ENCODE measurements at regions not wholly inside any gene's neighbourhood (a gene's known extent, or its start where the extent isn't known, plus 50 kb on each side); places are given as distances from the start of the nearest gene placed in this dataset.

- H3K4me1 ChIP-seq (ENCODE audit: control insufficient read depth, insufficient read depth, low read length) = peaks cover 11% of the 10 kb centered on the region
- no peaks in the 10 kb centered on the region for H3K27me3 ChIP-seq (ENCODE audit: control insufficient read depth, insufficient read depth, low read length)
- no peak overlapping the region for H3K9ac ChIP-seq (ENCODE audit: low read depth, low read length)
- H3K9me3 ChIP-seq (ENCODE audit: control insufficient read depth, insufficient read depth, low read length) = no peaks in the 10 kb centered on the region
- H3K4me3 ChIP-seq (ENCODE audit: low read depth, low read length) = no peak overlapping the region
- H3K36me3 ChIP-seq (ENCODE audit: control insufficient read depth, insufficient read depth, low read length) = no peaks in the 10 kb centered on the region
Measured at GRCh38 chr12:24759155-24759554, 189.7 kb downstream of the BCAT1 start.

- Histone ChIP-seq H3K9ac (ENCODE audit: low read depth, low read length) (no peak overlapping the region), H3K36me3 (ENCODE audit: control insufficient read depth, insufficient read depth, low read length) (no peaks in the 10 kb centered on the region), H3K27me3 (ENCODE audit: control insufficient read depth, insufficient read depth, low read length) (no peaks in the 10 kb centered on the region), H3K4me3 (ENCODE audit: low read depth, low read length) (no peak overlapping the region), H3K4me1 (ENCODE audit: control insufficient read depth, insufficient read depth, low read length) (peaks cover 11% of the 10 kb centered on the region), H3K9me3 (ENCODE audit: control insufficient read depth, insufficient read depth, low read length) (no peaks in the 10 kb centered on the region)
Measured at GRCh38 chr12:24756479-24757024, 192.3 kb downstream of the BCAT1 start.

- Histone ChIP-seq H3K4me1 (ENCODE audit: control insufficient read depth, insufficient read depth, low read length) (peaks cover 6% of the 10 kb centered on the region), H3K9me3 (ENCODE audit: control insufficient read depth, insufficient read depth, low read length) (no peaks in the 10 kb centered on the region), H3K36me3 (ENCODE audit: control insufficient read depth, insufficient read depth, low read length) (no peaks in the 10 kb centered on the region), H3K9ac (ENCODE audit: low read depth, low read length) (no peak overlapping the region), H3K4me3 (ENCODE audit: low read depth, low read length) (no peak overlapping the region), H3K27me3 (ENCODE audit: control insufficient read depth, insufficient read depth, low read length) (no peaks in the 10 kb centered on the region)
Measured at GRCh38 chr12:24754690-24755638, 193.9 kb downstream of the BCAT1 start.

- H3K4me3 ChIP-seq (ENCODE audit: low read depth, low read length) = no peak overlapping the region
- H3K4me1 ChIP-seq (ENCODE audit: control insufficient read depth, insufficient read depth, low read length) = peaks cover 15% of the 10 kb centered on the region
- no peaks in the 10 kb centered on the region for H3K36me3 ChIP-seq (ENCODE audit: control insufficient read depth, insufficient read depth, low read length)
Measured at GRCh38 chr12:24752763-24753462, 196.0 kb downstream of the BCAT1 start.

GRCh38 chr12:24751181-24751580, 197.7 kb downstream of the BCAT1 start:
- no peaks in the 10 kb centered on the region for H3K9me3 ChIP-seq (ENCODE audit: control insufficient read depth, insufficient read depth, low read length)
- peaks cover 17% of the 10 kb centered on the region for H3K4me1 ChIP-seq (ENCODE audit: control insufficient read depth, insufficient read depth, low read length)
- no peaks in the 10 kb centered on the region for H3K27me3 ChIP-seq (ENCODE audit: control insufficient read depth, insufficient read depth, low read length)
- H3K36me3 ChIP-seq (ENCODE audit: control insufficient read depth, insufficient read depth, low read length) = no peaks in the 10 kb centered on the region
- no peak overlapping the region for H3K4me3 ChIP-seq (ENCODE audit: low read depth, low read length)
- H3K9ac ChIP-seq (ENCODE audit: low read depth, low read length) = no peak overlapping the region

More at GRCh38 chr12:24752763-24753462, 196.0 kb downstream of the BCAT1 start:
- Histone ChIP-seq H3K27me3 (ENCODE audit: control insufficient read depth, insufficient read depth, low read length) (no peaks in the 10 kb centered on the region), H3K9ac (ENCODE audit: low read depth, low read length) (no peak overlapping the region), H3K9me3 (ENCODE audit: control insufficient read depth, insufficient read depth, low read length) (no peaks in the 10 kb centered on the region)

GRCh38 chr12:24750263-24750662, 198.6 kb downstream of the BCAT1 start:
- H3K4me3 ChIP-seq (ENCODE audit: low read depth, low read length) = no peak overlapping the region
- H3K4me1 ChIP-seq (ENCODE audit: control insufficient read depth, insufficient read depth, low read length) = peaks cover 17% of the 10 kb centered on the region
- H3K9me3 ChIP-seq (ENCODE audit: control insufficient read depth, insufficient read depth, low read length) = no peaks in the 10 kb centered on the region
- no peak overlapping the region for H3K9ac ChIP-seq (ENCODE audit: low read depth, low read length)
- H3K36me3 ChIP-seq (ENCODE audit: control insufficient read depth, insufficient read depth, low read length) = no peaks in the 10 kb centered on the region
- no peaks in the 10 kb centered on the region for H3K27me3 ChIP-seq (ENCODE audit: control insufficient read depth, insufficient read depth, low read length)

GRCh38 chr12:24749171-24749570, 199.7 kb downstream of the BCAT1 start:
- Histone ChIP-seq H3K9me3 (ENCODE audit: control insufficient read depth, insufficient read depth, low read length) (no peaks in the 10 kb centered on the region), H3K27me3 (ENCODE audit: control insufficient read depth, insufficient read depth, low read length) (no peaks in the 10 kb centered on the region), H3K4me3 (ENCODE audit: low read depth, low read length) (no peak overlapping the region), H3K9ac (ENCODE audit: low read depth, low read length) (no peak overlapping the region), H3K36me3 (ENCODE audit: control insufficient read depth, insufficient read depth, low read length) (no peaks in the 10 kb centered on the region), H3K4me1 (ENCODE audit: control insufficient read depth, insufficient read depth, low read length) (peaks cover 11% of the 10 kb centered on the region)

- Histone ChIP-seq H3K36me3 (ENCODE audit: control insufficient read depth, insufficient read depth, low read length) (no peaks in the 10 kb centered on the region), H3K9ac (ENCODE audit: low read depth, low read length) (no peak overlapping the region), H3K9me3 (ENCODE audit: control insufficient read depth, insufficient read depth, low read length) (no peaks in the 10 kb centered on the region), H3K4me3 (ENCODE audit: low read depth, low read length) (peak overlapping the region; percentile 11), H3K4me1 (ENCODE audit: control insufficient read depth, insufficient read depth, low read length) (peaks cover 11% of the 10 kb centered on the region), H3K27me3 (ENCODE audit: control insufficient read depth, insufficient read depth, low read length) (no peaks in the 10 kb centered on the region)
Measured at GRCh38 chr12:24748326-24748725, 200.6 kb downstream of the BCAT1 start.

- no peak overlapping the region for H3K9ac ChIP-seq (ENCODE audit: low read depth, low read length)
- peaks cover 11% of the 10 kb centered on the region for H3K4me1 ChIP-seq (ENCODE audit: control insufficient read depth, insufficient read depth, low read length)
- no peak overlapping the region for H3K4me3 ChIP-seq (ENCODE audit: low read depth, low read length)
- H3K36me3 ChIP-seq (ENCODE audit: control insufficient read depth, insufficient read depth, low read length) = no peaks in the 10 kb centered on the region
- H3K27me3 ChIP-seq (ENCODE audit: control insufficient read depth, insufficient read depth, low read length) = no peaks in the 10 kb centered on the region
- H3K9me3 ChIP-seq (ENCODE audit: control insufficient read depth, insufficient read depth, low read length) = no peaks in the 10 kb centered on the region
Measured at GRCh38 chr12:24746864-24747263, 202.0 kb downstream of the BCAT1 start.

GRCh38 chr12:24746006-24746671, 202.8 kb downstream of the BCAT1 start:
- Histone ChIP-seq H3K9me3 (ENCODE audit: control insufficient read depth, insufficient read depth, low read length) (no peaks in the 10 kb centered on the region), H3K27me3 (ENCODE audit: control insufficient read depth, insufficient read depth, low read length) (no peaks in the 10 kb centered on the region), H3K36me3 (ENCODE audit: control insufficient read depth, insufficient read depth, low read length) (no peaks in the 10 kb centered on the region), H3K9ac (ENCODE audit: low read depth, low read length) (no peak overlapping the region), H3K4me1 (ENCODE audit: control insufficient read depth, insufficient read depth, low read length) (peaks cover 11% of the 10 kb centered on the region), H3K4me3 (ENCODE audit: low read depth, low read length) (no peak overlapping the region)

GRCh38 chr12:24743941-24744793, 204.7 kb downstream of the BCAT1 start:
- Histone ChIP-seq H3K4me1 (ENCODE audit: control insufficient read depth, insufficient read depth, low read length) (peaks cover 11% of the 10 kb centered on the region), H3K27me3 (ENCODE audit: control insufficient read depth, insufficient read depth, low read length) (no peaks in the 10 kb centered on the region), H3K9ac (ENCODE audit: low read depth, low read length) (no peak overlapping the region), H3K4me3 (ENCODE audit: low read depth, low read length) (no peak overlapping the region), H3K9me3 (ENCODE audit: control insufficient read depth, insufficient read depth, low read length) (no peaks in the 10 kb centered on the region), H3K36me3 (ENCODE audit: control insufficient read depth, insufficient read depth, low read length) (no peaks in the 10 kb centered on the region)
